ENCODE measurements at regions not wholly inside any gene's neighbourhood (a gene's known extent, or its start where the extent isn't known, plus 50 kb on each side); places are given as distances from the start of the nearest gene placed in this dataset.
"Not testable (repeated sequence)": the region's sequence is repeated elsewhere in the genome, so short reads cannot be mapped to it uniquely, and the experiment has no call there.

DNA sequence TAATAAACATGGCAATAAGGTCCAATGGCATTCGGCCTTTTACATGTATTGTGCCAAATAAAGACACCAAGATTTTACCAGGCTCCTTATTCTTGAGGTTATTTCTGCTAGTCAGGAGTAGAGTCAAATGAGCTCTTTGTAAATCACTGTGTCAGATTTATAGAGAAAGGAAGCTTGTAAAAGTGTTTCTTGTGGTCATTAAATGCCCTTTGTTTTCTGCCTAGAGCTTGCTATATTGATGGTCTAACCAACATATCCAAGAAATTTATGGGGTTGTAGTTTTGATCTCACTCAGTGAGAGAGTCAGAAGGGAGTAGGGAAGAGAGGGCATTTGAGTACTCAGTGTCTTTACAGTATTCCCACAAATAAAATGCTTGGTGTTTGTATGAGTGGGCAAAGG is 86.2 kb upstream of the FRMPD4 start:
- DNase-seq (ENCODE audit: low read depth), result no peak

DNA sequence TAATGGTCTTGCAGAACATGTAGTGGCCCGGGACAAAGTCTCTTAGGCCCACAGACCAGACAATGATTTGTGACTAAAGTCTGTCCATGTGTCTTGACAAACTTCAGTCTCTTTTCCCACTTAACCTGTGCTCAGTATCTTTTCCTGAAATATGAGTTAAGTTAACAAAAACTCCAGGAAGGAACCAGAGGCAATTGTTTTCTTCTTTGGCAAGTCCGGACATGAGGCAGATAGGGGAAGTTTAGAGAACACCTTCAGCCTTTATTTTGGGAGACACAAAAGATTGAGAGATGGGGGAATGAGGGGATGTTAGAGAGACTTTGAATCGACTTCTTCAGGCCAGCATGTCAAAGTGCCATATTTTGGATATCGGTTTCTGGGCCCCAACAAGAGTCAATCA is 80.2 kb upstream of the FRMPD4 start:
- DNase-seq (ENCODE audit: low read depth), result no peak

DNA sequence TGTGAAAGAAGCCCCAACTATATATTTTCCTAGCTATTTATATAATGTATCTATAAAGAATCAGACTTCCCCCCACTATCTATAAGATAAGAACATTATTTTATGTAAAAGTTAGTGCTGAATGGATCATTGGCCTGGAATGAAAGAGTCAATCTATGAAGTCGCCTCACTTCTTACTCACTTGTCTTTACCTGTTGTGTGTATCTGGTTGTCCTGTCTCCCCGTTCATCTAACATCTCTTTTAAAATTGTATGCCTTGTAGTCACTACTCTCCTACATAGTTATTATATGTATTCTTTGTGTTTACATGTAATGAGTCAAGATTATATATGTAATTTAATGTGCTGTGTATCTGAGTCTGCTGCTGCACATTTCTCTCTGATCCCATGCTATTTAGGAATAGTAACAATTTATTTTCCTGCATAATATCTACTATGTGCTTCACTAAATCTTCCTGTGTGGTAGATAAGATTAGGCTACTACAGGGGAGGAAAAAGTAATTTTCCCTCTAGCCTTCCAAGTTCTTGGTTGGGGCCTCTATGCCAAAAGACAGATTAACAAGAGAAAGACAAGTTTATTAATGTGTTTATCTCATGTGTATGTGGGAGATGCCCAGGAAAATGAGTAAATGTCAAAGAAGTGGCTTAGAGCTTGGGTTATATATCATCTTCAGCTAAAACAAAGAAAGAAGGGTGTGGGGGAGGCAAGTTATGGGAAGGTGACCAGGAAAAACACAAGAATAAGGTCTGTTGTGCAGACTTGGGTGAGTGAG is 77.6 kb upstream of the FRMPD4 start:
- DNase-seq (ENCODE audit: low read depth), result no peak

DNA sequence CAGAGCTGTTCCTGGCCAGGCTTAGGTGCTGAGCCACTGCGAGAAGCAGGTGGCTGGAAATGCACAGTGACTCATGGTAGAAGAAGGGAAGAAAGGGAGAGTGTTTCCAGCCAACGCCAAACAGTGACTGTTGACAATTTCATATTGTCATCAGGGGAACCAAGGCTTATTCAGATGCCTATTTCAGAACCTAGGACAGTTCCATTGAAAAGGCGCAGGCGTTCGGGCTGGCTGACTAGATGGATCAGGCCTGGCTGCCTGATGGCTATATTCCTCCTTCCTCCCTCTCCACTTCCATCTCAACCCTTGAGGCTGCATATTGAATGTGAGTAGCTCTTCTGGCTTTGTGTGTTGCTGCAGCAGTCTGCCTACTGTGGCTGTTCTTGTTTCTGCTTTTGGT is 73.0 kb upstream of the FRMPD4 start:
- peak; percentile 36 for DNase-seq (ENCODE audit: low read depth)

DNA sequence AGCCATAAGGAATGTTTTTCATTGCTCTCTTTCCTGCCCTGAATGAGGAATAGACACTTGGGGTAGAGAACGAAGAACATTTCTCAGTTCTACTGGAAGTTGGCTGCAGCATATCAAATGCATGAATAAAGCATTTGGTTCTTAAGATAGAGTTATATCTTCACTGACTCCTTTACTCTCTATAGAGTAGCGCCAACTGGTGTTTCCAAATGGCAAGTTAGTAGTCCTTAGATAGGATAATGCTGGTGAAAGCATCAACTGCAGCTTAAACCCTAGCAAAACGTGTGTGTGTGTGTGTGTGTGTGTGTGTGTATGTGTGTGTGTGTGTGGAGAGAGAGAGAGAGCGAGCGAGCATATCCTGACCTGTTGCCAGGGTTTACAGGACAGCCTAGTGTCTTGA is 62.2 kb upstream of the FRMPD4 start:
- peak; percentile 2 for DNase-seq (ENCODE audit: low read depth)

DNA sequence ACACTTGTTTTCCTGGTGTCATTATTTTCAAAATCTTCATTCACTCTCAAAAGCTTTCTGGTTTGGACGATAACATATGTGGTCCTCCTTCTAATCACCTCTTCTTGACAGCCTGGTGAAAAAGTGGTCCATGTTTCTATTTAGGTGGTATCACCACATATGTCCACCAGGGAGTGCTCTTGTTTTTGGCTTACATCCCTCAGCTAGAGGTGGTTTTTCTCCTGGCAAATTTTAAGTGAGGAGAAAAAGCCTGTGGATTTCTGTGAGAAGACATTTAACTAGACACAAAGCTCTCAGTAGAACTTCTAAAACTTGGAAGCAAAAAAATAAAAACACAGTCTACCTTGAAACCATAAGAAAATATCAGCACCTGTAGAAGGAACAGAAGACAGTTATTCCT is 58.0 kb upstream of the FRMPD4 start:
- DNase-seq (ENCODE audit: low read depth), result peak; percentile 55

DNA sequence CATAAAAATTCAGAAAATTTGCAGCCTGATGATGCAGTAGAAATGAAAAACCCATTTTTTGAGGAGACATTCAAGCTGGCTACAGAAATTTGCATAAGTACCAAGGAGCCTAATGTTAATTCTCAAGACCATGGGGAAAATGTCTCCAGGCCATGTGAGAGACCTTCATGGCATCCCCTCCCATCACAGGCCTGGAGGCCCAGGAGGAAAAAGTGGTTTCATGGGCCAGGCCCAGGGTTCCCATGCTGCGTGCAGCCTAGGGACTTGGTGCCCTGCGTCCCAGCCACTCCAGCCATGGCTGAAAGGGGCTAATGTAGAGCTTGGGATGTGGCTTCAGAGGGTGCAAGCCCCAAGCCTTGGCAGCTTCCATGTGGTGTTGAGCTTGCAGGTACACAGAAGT is 55.3 kb upstream of the FRMPD4 start:
- not testable (repeated sequence) for DNase-seq (ENCODE audit: low read depth)

All from EH (cell line).